ENCODE measurements at regions not wholly inside any gene's neighbourhood (a gene's known extent, or its start where the extent isn't known, plus 50 kb on each side); places are given as distances from the start of the nearest gene placed in this dataset.

DNA sequence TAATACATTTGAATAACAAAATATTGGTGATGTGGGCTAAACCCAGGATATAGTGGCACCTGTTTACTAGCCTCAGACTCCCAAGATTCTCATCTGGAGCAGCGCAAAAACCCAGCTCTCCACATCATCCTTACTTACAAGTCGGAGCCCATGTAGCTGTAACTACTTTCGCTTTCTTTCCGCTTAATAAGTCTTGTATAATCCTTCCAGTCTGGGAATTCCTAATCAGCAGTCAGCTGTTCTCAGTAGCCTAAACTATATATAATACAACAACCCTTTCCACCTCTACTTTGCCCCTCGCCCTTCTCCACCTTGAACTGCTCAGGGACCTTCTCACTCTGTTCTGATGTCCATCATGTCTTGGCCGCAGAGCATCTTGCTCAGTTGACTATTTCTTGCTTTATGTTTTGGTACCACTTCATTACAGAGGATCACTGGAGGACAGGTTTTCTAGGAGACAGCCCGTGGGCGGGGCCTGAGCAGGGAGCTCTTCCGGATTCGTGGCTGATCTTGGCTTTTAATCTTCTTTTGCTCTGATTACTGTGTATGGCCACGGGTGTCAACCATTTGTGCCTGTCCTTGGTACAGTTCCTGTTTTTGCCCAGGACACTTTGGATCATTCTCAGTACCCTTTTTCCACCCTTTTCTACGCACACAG is 119.9 kb upstream of the SERTAD2 start:
- H3K36me3 ChIP-seq (replicated peaks in 1 of 2): no peaks in the 10 kb centered on the region
- intact Hi-C loops (cut with DNase I): loop anchor here in 1 of 2 donors (10.0 kb wide), 1 partner anchor 91 kb away; no protein-coding TSS in a partner anchor
- no peak overlapping the region for H3K4me3 ChIP-seq
- TF ChIP-seq, protein P1, sequence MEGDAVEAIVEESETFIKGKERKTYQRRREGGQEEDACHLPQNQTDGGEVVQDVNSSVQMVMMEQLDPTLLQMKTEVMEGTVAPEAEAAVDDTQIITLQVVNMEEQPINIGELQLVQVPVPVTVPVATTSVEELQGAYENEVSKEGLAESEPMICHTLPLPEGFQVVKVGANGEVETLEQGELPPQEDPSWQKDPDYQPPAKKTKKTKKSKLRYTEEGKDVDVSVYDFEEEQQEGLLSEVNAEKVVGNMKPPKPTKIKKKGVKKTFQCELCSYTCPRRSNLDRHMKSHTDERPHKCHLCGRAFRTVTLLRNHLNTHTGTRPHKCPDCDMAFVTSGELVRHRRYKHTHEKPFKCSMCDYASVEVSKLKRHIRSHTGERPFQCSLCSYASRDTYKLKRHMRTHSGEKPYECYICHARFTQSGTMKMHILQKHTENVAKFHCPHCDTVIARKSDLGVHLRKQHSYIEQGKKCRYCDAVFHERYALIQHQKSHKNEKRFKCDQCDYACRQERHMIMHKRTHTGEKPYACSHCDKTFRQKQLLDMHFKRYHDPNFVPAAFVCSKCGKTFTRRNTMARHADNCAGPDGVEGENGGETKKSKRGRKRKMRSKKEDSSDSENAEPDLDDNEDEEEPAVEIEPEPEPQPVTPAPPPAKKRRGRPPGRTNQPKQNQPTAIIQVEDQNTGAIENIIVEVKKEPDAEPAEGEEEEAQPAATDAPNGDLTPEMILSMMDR (IDR thresholded peaks at IDR 0.05): no peak
- no peak for TF ChIP-seq POLR2A (IDR thresholded peaks at IDR 0.05)
- no peaks in the 10 kb centered on the region for H3K27me3 ChIP-seq
- H3K9me3 ChIP-seq (replicated peaks in 1 of 3): peaks cover 0 to 3% (median 0%) of the 10 kb centered on the region in 3 donors
- H3K4me1 ChIP-seq (replicated peaks in 1 of 2): peaks cover 7 to 10% of the 10 kb centered on the region in 2 donors
- DNase-seq: no peak
- no peak overlapping the region for H3K27ac ChIP-seq
- 77 to 82% (median 78%) methylated on average over 12 of the region's 12 CpGs for WGBS, 4 donors

DNA sequence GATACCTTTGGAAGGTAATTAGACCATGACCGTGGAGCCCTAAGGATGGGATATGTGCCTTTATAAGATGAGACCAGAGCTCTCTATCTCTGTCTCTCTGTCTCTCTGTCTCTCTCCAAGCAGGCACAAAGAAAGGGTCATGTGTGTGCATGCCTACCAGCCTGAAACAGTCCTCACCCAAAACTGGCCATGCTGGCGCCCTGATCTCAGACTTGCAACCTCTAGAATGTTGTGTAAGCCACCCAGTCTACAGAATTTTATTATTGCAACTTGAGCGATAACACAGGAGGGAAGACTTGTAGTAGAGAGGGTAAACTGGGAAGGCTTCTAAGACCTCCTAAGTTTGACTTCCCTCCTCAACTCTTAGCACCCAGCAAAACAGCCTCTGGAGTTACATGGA is 124.1 kb upstream of the SERTAD2 start:
- no peak overlapping the region for H3K4me3 ChIP-seq
- intact Hi-C loops (cut with DNase I): loop anchor here in 1 of 2 donors (10.0 kb wide), 1 partner anchor 87 kb away; no protein-coding TSS in a partner anchor
- H3K27ac ChIP-seq: no peak overlapping the region
- 93 to 100% (median 95%) methylated on average over 3 of the region's 3 CpGs for WGBS, 4 donors
- peaks cover 0 to 14% of the 10 kb centered on the region in 2 donors for H3K4me1 ChIP-seq (replicated peaks in 1 of 2)
- TF ChIP-seq POLR2A (IDR thresholded peaks at IDR 0.05): no peak
- TF ChIP-seq, protein P1 (IDR thresholded peaks at IDR 0.05): no peak
- H3K27me3 ChIP-seq: no peaks in the 10 kb centered on the region
- no peak for DNase-seq
- no peaks in the 10 kb centered on the region for H3K36me3 ChIP-seq (replicated peaks in 1 of 2)
- H3K9me3 ChIP-seq (replicated peaks in 1 of 3): peaks cover 0 to 3% (median 0%) of the 10 kb centered on the region in 3 donors

DNA sequence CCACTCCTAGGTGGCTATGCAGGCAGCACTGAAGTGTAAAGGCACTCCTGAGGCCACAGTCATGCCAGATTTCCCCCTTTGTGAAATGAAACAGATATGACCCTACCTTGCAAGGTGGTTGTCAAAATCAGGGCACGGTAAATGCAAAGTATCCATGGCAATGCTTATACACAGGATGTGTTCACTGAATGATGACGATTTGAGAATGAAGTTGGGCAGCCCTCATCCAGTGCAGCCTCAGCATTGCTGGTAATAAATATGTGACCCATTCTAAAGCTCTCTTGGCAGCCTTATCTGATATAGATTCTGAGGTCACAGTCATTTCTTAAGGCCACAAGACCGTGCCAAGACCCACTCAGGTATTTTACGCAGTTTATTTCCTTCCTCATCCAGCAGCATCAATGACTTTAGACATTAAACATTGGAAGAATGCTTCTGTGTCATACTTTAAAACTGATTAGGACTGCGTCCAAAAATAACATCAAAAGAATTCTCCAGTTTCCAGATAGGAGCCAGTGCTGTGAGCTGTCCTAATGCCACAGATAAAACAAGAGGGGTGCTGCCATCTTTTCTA is 125.5 kb upstream of the SERTAD2 start:
- peak overlapping the region in 3 of 5 donors; percentile 28 to 46 (median 29) for H3K27ac ChIP-seq
- intact Hi-C loops (cut with DNase I): loop anchor here in 1 of 2 donors (10.0 kb wide), 1 partner anchor 86 kb away; no protein-coding TSS in a partner anchor

DNA sequence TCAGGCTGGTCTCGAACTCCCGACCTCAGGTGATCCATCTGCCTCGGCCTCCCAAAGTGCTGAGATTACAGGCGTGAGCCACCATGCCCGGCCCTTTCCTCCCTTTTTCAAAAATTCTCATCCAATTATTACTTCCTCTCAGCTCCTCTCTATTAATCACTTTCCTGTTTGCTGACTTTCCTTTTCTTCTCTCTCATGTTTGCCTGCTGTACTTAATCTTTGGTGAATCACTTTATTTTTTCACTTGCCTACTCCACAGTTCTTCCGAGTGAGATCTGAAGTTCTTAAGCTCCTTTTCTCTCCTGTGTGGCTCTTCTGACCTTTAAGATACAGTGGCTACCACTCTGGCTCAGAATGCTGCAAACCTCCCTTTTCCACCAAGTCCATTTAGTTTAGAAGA is 126.3 kb upstream of the SERTAD2 start:
- Histone ChIP-seq H3K27ac (no peak overlapping the region), H3K9me3 (replicated peaks in 1 of 3) (peaks cover 0 to 3% (median 0%) of the 10 kb centered on the region in 3 donors), H3K36me3 (replicated peaks in 1 of 2) (no peaks in the 10 kb centered on the region), H3K4me3 (no peak overlapping the region), H3K27me3 (no peaks in the 10 kb centered on the region), H3K4me1 (replicated peaks in 1 of 2) (peaks cover 0 to 14% of the 10 kb centered on the region in 2 donors)
- WGBS, 4 donors: 76 to 86% (median 82%) methylated on average over 6 of the region's 6 CpGs
- DNase-seq: no peak
- TF ChIP-seq, protein P1 (IDR thresholded peaks at IDR 0.05): no peak
- no peak for TF ChIP-seq POLR2A (IDR thresholded peaks at IDR 0.05)
- intact Hi-C loops (cut with DNase I): no loop called here

More for the DNA sequence above, 125.5 kb upstream of the SERTAD2 start:
- Histone ChIP-seq H3K4me3 (no peak overlapping the region), H3K36me3 (replicated peaks in 1 of 2) (no peaks in the 10 kb centered on the region), H3K27me3 (no peaks in the 10 kb centered on the region), H3K9me3 (replicated peaks in 1 of 3) (peaks cover 0 to 3% (median 0%) of the 10 kb centered on the region in 3 donors), H3K4me1 (replicated peaks in 1 of 2) (peaks cover 0 to 14% of the 10 kb centered on the region in 2 donors)
- 16 to 33% (median 21%) methylated on average over 5 of the region's 5 CpGs for WGBS, 4 donors
- no peak for TF ChIP-seq POLR2A (IDR thresholded peaks at IDR 0.05)
- TF ChIP-seq, protein P1 (IDR thresholded peaks at IDR 0.05): no peak
- peak in 4 of 7 donors; percentile 18 to 51 (median 40) for DNase-seq
